K562 (cell line): ENCODE measurements at regions not wholly inside any gene's neighbourhood (a gene's known extent, or its start where the extent isn't known, plus 50 kb on each side); places are given as distances from the start of the nearest gene placed in this dataset.

ENCODE experiments used
- CEBPG ChIP-seq, 3 experiments: fragments of 200-800 bp in 1 of 3; sonication (Bioruptor generic) in 1 of 3; sonication (generic) in 1 of 3; formaldehyde crosslinking in 1 of 3; IDR thresholded peaks in 2 of 3; conservative IDR thresholded peaks in 1 of 3; 2 replicates each; pipeline versions ENCODE4 v1.6.1 to v1.8.0; 2016 to 2022; ENCODE audit warnings: missing compliant biosample characterization in 2 of 3, missing genetic modification characterization in 2 of 3, mild to moderate bottlenecking in 1 of 3, missing genetic modification reagents in 1 of 3
- KLF16 ChIP-seq: IDR thresholded peaks from 2 replicates; pipeline ENCODE4 v1.6.1; 2016; ENCODE audit warnings: antibody characterized with exemption
- POLR2AphosphoS5 ChIP-seq: IDR thresholded peaks from 2 replicates; pipeline ENCODE4 v1.6.1; 2011; ENCODE audit warnings: mild to moderate bottlenecking, low read depth, low read length, moderate library complexity; ENCODE audit not compliant: control insufficient read depth, insufficient read depth
- RCOR1 ChIP-seq, 2 experiments: IDR thresholded peaks; 2 replicates each; pipeline ENCODE4 v1.6.1; 2012; ENCODE audit warnings: low read depth in 2 of 2, low read length in 2 of 2, borderline replicate concordance in 1 of 2, improper control_type of control experiment in 1 of 2
- SP1 ChIP-seq: sonication (generic); formaldehyde crosslinking; IDR thresholded peaks from 2 replicates; pipeline ENCODE4 v1.8.1; 2022; ENCODE audit warnings: mild to moderate bottlenecking, missing genetic modification reagents
- ZNF347 ChIP-seq: fragments of 450-650 bp; formaldehyde crosslinking; IDR thresholded peaks from 2 replicates; pipeline ENCODE4 v1.4.0; 2020; ENCODE audit warnings: low read depth, mild to moderate bottlenecking, moderate library complexity
- ZNF778 ChIP-seq: fragments of 450-650 bp; formaldehyde crosslinking; IDR thresholded peaks from 2 replicates; pipeline ENCODE4 v1.4.0; 2020; ENCODE audit warnings: mild to moderate bottlenecking, moderate library complexity
- TF ChIP-seq, protein P1 (sequence below): sonication (generic); formaldehyde crosslinking; IDR thresholded peaks from 2 replicates; pipeline ENCODE4 v1.8.0; 2023; ENCODE audit warnings: mild to moderate bottlenecking, missing genetic modification reagents
- TF ChIP-seq, protein P2 (sequence below), 3 experiments: IDR thresholded peaks in 2 of 3; conservative IDR thresholded peaks in 1 of 3; 2 replicates each; pipeline ENCODE4 v1.5.1; 2011 to 2012; ENCODE audit warnings: low read length in 3 of 3, mild to moderate bottlenecking in 3 of 3, control low read depth in 2 of 3, improper control_type of control experiment in 1 of 3, inconsistent platforms in 1 of 3, low read depth in 1 of 3, mixed read lengths in 1 of 3, moderate library complexity in 1 of 3; ENCODE audit not compliant: insufficient read depth in 2 of 3

DNA sequence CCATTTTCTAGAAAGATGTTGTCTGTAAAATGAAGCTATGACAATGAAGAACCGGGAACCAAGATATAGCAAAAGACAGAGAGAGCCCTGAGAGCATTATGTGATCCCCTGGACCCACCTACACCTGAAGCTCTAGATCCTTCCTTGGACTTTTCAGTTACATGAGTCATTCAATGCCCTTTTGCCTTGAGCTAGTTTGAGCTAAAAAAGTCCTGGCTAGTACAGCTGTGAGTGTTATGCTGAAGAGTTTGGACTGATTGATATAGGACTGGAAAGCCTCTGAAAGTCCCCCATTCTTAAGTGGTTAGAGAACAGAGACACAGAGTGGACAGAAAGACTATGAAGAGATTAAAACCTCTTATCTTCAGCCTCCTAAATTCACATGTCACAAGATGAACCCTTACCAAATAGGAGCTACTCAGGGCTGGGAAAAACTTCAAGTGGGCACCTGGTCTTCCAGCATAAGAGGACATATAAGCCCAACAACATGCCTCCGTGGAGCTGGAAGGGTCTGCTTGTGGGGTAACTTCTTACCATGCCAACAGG, 386.8 kb upstream of the NFE2L3 start:
- TF ChIP-seq ZNF347 = no peak
- no peak for TF ChIP-seq SP1 (CRISPR knock-in tag)
- no peak for TF ChIP-seq POLR2AphosphoS5
- TF ChIP-seq, protein P1, sequence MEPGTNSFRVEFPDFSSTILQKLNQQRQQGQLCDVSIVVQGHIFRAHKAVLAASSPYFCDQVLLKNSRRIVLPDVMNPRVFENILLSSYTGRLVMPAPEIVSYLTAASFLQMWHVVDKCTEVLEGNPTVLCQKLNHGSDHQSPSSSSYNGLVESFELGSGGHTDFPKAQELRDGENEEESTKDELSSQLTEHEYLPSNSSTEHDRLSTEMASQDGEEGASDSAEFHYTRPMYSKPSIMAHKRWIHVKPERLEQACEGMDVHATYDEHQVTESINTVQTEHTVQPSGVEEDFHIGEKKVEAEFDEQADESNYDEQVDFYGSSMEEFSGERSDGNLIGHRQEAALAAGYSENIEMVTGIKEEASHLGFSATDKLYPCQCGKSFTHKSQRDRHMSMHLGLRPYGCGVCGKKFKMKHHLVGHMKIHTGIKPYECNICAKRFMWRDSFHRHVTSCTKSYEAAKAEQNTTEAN (CRISPR knock-in tag) = no peak
- no peak for TF ChIP-seq ZNF778 (CRISPR knock-in tag)
- TF ChIP-seq, protein P2, sequence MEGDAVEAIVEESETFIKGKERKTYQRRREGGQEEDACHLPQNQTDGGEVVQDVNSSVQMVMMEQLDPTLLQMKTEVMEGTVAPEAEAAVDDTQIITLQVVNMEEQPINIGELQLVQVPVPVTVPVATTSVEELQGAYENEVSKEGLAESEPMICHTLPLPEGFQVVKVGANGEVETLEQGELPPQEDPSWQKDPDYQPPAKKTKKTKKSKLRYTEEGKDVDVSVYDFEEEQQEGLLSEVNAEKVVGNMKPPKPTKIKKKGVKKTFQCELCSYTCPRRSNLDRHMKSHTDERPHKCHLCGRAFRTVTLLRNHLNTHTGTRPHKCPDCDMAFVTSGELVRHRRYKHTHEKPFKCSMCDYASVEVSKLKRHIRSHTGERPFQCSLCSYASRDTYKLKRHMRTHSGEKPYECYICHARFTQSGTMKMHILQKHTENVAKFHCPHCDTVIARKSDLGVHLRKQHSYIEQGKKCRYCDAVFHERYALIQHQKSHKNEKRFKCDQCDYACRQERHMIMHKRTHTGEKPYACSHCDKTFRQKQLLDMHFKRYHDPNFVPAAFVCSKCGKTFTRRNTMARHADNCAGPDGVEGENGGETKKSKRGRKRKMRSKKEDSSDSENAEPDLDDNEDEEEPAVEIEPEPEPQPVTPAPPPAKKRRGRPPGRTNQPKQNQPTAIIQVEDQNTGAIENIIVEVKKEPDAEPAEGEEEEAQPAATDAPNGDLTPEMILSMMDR (IDR thresholded peaks at IDR 0.05 in 2 of 3, conservative IDR thresholded peaks at IDR 0.05 in 1 of 3; ENCODE audit: insufficient read depth in 2 of 3, low read depth in 1 of 3, low read length in 3 of 3) = no peak
- TF ChIP-seq RCOR1 (IDR thresholded peaks at IDR 0.05; ENCODE audit: borderline replicate concordance in 1 of 2, low read depth in 2 of 2, low read length in 2 of 2) = no peak
- TF ChIP-seq KLF16 = no peak
- no peak for TF ChIP-seq CEBPG (CRISPR knock-in tag; IDR thresholded peaks at IDR 0.05)
- no peak for TF ChIP-seq CEBPG (tag; conservative IDR thresholded peaks at IDR 0.05 in 1 of 2, IDR thresholded peaks at IDR 0.05 in 1 of 2)
